GM19351 (cell line): ENCODE measurements at regions not wholly inside any gene's neighbourhood (a gene's known extent, or its start where the extent isn't known, plus 50 kb on each side); places are given as distances from the start of the nearest gene placed in this dataset.

Source experiments
- ATAC-seq: cut with Tn5 transposase; IDR thresholded peaks from one replicate; pipeline ENCODE4 v1.9.1; 2021; ENCODE audit warnings: mild to moderate bottlenecking, moderate library complexity; ENCODE audit not compliant: unreplicated experiment

DNA sequence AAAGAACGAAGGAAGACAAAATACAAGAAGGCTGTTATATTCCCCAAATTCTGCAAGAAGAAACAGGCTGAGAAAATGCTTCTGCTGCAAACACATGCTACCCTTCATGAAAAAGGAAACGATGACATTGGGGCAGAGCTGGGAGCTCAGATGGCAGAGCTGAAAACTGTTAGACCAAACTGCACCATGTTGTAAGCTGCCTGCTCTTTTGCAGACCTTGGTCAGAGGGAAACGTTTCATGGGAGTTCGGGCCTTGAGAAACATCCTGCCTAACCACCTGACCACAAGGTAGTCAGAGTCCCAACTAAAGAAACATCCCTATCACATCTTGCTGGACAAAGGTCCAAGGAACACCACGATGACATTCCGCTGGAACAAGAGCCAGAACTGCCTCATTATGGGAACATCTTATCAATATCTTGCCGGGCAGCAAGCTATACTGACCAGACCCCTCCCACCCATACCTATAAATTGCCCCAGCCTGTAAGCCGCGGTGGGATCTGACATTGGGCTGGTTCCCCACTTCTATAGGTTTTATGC lies 110.7 kb upstream of the CTSC start:
- no peak for ATAC-seq

DNA sequence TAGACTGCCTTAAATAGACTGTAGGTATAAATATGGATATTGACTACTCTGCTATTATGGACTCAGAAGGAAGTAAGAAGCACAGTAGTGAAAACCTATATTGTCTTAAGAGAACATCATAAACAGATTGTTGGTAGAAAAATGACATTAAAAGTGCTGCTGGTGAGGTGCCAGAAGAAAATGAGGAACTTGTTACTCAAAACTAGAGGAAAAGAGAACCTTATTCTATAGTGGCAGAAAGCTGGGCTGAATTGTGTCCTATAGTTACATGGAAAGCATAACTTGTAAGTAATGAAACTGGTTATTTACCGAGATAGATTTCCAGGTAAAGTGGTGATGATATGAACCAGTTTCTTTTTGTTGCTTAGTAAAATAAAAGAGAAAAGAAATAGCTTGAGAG lies 109.7 kb upstream of the CTSC start:
- ATAC-seq = peak; percentile 54

DNA sequence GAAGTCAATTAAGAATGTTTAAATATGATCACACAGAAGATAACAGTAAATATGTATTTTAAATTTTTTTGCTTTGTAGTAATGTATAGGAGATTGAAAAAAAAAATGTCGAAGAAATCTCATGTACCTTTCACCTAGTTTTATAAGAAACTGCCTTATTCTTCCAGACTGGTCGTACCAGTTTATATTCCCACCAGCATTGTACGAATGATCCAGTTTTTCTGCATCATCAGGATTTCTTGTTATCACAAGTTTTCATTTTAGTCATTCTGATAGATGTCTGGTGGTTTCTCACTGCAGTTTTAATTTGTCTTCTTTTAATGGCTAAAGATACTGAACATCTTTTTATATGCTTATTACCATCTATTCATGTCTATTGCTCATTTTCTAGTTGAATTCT lies 101.8 kb upstream of the CTSC start:
- ATAC-seq = no peak

DNA sequence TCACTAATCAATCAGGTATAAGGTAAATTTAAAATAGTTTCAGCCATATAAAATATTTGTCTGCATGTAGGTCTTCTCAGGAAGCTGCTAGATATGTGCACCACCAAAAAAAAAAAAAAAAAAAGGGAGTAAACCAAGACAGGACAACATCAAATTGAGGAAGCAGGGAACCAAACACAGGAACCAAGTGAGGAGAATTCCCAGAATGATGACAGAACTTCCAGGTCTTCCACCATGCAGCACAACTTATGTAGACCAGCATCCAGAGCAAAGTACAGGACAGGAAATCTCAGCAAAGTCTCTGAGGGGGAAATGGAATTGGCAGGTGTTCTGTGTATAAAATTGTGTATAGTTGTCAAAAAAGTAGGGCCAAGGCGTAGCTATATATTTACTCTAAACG lies 101.2 kb upstream of the CTSC start:
- ATAC-seq = no peak

DNA sequence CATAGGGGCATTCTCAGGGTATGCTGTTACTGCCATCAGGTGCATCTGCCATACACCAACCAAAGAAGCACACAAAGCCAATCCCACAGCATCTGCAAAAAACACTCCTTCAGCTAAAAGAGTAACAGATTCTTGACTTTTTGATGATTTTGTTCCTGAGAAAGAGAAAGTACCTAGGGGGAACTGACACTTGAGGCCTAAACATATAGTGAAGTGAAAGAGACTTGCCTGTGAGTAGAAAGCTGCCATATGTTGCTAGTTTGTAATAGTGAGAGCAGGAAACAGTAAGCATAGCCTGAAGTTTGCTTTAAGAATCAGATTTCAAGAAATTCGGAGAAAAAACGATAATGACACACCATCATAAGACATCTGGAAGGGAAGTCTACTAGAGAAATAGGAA lies 97.9 kb upstream of the CTSC start:
- peak; percentile 99 for ATAC-seq

DNA sequence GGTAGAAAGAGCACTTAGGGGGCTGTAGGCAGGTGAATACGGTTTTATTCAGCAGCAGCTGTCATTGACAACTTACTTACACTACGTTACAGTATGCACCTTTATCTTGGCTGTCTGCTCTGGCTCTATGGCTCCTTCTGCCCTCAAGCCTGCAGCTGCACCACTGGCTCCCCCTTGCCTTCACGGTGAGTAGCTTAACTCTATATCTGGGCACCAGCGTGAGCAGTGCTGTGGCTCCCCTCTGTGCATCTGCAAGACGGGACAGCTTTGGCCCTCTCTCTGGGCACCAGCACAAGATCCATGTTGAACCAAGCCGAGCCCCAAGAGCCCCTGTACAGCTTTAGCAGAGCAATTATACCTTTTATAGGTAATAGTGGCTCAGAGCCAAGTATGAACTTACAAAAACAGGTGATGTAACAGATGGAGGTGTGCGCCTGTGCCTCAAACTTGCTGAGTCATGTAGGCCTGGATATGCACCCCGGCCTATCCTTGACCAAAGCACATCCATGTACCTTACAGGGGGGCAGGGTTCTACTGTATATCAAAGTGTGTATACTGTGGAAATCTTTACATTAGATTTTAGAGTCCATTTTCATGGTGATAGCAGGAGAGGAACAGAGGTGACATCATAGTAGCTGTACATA lies 96.9 kb upstream of the CTSC start:
- ATAC-seq = no peak

DNA sequence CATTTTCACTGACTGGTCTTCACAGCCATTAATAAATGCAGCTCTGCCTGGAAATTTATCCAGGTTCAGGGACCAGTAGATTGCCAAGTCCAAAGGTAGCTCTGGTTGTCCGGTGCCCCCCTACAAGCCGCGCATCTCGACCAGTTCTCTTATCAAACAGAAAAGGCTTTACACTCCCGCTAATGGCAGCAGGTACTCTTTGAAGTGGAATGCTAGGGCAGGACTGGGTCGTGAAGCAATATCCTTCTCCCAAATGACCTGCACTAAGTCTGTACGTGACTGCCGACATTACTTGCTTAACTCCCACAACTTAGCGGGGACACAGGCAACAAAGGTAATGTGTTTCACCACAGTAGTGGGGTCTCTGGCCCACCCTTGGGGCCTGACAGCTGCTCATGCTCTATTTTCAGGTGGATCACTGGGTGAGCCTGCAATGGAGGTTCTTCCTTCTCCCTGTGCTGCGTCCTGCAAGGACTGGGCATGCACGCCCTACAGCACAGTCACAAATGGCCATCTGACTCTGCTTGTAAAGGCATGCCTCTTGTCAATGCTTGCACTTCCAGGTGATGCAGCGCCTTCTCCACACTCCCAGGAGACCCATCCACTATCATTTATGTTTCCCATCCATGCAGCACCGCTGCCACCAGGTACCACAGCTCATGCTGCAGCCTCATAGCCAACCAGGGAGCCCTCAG lies 96.1 kb upstream of the CTSC start:
- no peak for ATAC-seq

DNA sequence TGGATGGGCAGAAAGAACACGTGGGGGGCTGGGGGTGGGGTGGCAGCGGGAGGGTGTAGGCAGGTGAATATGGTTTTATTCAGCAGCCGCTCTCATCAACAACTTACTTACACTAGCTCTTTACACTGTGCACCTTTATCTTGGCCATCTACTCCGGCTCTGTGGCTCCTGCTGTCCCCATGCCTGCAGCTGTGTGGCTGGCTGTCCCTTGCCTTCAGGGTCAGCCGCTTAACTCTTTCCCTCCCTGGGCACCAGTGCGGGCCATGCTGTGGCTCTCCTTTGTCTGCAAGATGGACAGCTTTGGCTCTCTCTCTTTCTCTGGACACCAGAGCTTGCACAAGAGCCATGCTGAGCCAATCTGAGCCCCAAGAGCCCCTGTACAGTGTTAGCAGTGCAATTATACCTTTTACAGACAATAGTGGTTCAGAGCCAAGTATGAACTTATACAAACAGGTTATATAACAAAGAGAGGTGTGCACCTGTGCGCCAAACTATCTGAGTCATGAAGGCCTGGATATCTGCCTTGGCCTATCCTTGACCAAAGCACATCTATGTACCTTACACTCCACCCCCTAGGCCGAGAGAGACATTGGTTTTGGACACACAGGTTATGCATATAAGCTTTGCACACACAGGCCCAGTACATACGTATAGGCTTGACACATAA lies 94.3 kb upstream of the CTSC start:
- no peak for ATAC-seq

DNA sequence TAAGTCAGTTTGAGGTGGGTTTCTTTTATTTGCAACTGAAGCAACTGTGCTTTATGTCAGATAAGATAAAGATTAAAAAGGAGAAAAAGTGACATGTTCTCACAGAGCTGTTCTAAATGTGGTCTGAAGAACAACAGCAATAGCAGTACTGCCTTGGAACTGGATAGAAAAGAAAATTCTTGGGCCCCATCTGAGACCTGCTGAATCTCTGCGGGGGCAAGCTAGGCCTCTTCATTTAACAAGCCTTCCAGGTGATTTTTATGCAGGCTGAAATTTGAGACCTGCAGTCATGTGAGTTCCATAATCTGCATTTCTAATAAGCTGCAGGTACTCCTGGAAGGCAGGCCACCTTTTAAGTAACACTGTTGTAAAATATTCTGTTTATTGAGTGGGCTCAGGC lies 91.4 kb upstream of the CTSC start:
- ATAC-seq = no peak

DNA sequence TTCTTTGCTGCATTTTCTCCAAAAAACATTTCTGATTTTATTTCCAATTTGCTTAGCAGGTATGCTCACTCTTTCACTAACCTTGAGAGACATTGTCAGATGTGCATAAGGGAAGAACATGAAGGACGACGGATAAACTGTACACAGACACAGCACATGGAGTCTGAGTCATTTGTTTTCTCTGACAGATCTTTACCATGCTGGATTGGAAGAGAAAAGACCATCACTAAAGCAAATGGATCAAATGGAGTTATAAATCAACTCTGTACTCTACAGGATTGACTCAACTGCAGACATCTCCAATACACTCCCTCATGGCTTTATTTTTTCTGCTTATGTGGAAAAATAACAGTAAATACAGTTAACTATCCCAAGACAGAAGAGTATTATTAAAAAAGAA lies 90.2 kb upstream of the CTSC start:
- no peak for ATAC-seq

DNA sequence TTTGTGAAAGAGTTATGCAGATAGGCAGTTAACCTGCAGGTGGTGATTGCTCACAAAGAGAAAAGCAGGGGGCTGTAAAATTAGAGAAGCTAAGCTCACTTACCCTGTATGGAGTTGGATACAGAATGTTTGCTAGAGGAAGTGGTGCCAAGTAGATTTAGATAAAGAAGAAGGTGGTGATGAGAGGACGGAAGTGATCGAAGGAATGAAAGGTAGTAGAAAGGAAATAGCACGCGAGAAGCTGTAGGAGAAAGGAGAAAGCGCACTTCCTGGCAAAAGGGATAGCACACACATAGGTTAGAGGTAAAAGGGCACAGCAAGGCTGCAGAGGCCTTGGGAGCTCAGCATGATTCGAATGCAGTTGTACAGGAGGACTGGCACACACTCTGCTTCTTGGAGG lies 87.3 kb upstream of the CTSC start:
- no peak for ATAC-seq

DNA sequence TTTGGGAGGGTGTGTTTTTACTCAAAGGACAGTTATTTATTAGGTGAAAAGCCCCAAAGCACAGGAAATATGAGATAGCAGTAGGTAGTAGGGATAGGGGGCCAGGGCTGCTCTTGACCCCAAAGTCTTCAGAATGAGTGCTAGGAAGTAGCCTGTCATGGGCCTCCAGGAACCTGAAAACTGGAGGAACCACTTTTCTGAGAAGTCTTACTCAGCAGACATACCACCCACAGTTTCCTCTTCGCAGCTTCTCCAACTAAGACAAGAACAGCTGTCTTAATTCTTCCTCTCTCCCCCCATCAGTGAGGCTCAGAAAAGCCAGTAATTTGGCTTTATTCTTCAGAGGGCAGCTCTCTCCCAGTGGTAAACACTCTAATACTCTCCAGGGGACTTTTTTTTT lies 84.0 kb upstream of the CTSC start:
- ATAC-seq = peak; percentile 91

DNA sequence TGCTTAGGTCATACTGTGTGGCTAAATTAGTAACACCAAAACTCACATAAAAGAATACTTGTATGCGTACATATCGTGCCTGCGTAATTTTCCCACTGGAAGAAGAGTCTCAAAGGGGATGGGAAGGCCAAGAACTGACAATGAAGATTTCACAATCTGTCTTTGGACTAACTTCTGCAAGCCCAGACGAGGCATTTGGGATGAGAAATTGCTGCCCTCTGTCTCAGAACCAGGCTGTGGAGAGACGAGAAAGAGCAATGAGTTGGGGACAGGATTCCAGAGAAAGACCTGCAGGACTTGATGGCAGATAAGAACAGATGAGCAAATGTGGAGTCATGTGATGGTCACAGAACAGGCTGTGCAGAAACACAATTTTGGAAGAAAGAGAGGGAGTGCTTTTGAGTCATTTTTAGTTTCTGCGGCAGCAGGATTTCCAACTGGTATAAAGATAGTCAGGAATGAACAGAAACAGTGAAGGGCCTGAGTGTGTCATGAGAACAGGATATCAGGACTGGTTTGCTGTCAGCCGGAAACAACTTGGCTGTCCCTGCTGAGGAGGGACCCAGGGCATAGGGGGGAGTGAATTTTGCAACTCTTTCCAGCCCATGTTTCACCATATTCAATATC lies 82.7 kb upstream of the CTSC start:
- ATAC-seq = no peak

DNA sequence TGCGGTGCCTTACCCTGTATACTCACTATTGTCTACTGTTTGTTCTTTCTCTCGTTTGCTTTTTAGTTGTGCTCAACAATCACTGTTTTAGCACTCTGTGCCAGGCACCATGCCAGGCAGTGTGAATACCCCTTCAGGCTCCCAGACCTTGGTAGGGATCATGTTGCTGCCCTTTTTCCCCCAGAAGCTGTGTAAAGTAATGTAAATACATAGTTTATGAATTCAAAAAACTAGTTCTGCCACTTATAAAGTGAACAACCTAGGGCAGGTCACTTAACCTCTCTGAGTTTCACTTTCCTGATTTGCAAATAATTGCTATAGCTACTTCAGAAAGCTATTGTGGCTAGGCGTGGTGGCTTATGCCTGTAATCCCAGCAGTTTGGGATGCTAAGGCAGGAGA lies 81.0 kb upstream of the CTSC start:
- no peak for ATAC-seq

DNA sequence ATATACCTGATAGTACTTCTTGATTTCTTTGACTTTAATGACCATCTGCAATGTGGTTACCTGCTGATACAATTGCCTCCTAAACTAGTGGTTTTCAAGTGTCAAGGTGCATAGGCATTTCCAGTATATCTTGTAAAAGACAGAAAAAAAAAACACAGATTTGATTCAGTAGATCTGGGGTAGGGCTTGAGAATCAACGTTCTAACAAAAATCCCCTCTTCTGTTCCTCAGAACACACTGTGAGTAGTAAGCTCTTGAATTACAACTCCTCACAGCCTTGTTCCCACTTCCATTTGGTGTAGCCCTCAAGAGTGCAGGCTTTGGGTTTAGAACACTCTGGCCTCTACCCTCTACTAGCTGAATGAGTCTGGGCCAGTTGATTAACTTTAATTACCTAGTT lies 78.0 kb upstream of the CTSC start:
- ATAC-seq = no peak

DNA sequence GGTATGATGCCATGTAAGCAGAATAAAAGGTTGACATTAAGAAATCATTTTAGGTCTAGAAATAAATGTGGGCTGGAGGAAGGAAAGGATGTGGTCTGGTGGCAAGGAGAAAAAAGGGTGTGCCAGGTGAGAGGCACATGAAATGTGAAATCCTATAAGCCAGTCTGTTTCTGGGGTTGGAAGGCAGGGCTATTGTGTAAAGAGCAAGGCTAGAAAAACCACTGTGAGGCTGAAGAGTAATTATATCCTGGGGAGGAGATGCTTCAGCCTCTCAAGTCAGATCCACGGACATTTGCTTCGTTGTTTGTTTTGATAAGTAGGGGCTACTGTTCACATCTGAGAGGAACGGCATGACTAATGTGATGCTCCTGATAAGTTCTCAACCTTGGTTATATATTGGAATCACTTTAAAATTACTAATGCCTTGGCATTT lies 77.5 kb upstream of the CTSC start:
- peak; percentile 24 for ATAC-seq

DNA sequence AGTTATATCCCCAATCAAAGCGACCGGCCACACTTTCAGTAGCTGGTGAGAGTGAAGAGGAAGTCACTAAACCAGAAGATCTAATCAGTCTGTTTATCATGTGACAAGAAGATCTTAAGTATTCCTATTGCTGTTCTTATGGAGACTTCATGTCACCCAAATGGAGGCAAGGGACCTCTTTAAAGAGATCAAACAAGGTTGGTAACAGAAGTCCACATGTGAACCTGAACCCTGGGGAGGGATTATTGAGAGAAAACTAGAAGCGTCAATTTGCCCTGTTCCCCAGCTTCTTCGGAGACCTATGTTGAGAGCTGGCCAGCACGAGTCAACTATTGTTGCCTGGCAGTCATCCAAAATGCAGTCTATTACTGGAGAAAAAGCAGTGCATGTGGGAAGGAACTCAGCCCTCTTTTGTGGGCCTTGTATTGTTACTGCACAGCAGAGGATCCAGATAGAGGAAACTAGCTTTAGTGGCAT lies 76.9 kb upstream of the CTSC start:
- ATAC-seq = peak; percentile 69

DNA sequence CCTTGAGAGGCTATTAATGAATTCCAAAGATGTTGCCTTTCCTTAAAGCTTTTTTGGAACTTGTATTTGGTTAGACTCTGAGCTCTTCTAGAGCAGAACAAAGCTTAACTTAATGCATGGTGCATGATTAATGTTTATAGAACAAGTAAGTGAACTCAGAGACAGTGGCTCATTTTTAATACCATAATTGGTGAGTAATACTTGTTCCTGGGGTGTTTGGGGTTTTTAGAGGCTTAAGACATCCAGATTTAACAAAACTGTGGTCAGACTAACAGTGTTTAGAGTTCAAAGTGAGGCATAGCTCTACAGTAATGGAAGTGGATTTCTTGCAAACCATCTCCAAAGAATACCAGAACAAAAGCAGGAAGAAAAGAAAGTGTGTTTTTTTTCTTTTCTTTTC lies 73.7 kb upstream of the CTSC start:
- ATAC-seq = no peak

DNA sequence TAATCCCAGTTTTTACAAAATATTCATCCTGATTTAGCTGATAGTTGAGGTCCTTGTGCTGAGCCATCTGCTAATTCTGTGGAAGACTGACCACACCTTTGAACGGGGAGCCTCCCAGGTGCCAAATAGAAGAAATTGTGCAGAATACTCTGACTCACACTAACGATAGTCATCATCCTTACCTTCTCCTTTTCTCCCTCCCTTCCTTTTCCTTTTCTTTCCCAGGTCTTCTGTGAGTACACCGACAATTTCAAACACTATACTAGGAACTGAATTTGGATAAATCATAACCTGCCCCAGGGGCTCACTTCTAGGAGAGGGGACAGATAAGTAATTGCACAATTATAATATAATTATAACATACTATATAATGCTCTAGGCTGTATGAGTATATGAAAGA lies 73.1 kb upstream of the CTSC start:
- ATAC-seq = no peak

DNA sequence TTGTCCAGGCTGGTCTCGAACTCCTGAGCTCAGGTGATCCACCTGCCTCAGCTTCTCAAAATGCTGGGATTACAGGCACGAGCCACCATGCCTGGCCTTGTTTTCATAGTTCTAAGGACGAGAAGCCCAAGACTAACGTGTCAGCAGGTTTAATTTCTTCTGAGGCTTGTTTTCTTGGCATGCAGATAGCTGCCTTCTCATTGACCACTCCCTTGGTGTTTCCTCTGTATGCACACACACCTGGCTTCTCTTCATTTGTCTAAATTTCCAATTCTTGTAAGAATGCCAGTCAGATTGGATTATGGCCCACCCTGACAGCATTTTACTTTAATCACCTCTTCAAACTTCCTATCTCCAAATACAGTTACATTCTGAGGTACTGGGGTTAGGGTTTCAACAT lies 72.5 kb upstream of the CTSC start:
- no peak for ATAC-seq

DNA sequence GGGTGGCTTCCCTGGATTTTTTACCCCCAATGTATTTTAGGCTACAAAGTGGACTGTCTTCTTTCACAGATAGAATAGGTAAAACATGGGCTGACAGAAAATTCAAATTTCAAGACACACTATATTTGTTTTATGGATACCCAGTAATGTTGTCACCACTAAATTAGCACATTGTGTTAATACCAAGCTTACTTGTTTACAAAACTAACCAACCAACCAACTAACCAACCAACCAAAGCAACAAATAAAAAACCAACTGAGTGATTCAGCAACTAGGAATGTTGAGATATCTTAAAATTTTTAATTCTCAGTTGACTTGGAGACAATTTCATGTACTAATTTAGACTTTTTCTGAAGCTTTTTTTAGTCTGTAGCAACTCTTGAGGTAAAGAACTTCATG lies 69.3 kb upstream of the CTSC start:
- no peak for ATAC-seq

DNA sequence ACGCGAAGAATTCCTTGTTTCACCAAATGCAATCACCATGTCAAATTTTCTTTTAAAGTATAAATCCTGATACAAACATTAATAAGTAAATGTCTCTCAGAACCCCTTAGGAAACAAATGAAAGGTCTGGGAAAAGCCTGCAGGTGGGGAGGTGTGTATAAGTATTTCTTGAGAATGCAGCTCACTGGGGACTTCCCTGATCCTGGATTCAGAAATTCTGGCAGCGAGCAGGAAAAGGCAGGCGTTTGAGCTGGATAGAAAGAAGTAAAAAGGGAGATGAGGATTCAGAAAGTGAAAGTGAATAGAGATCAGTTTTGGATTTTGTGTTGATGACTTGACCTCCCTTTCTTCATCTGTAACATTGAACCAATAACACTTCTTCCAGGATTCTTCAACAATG lies 68.3 kb upstream of the CTSC start:
- ATAC-seq = no peak
